GM21723 (cell line): ENCODE measurements at regions not wholly inside any gene's neighbourhood (a gene's known extent, or its start where the extent isn't known, plus 50 kb on each side); places are given as distances from the start of the nearest gene placed in this dataset.
"Not testable (repeated sequence)": the region's sequence is repeated elsewhere in the genome, so short reads cannot be mapped to it uniquely, and the experiment has no call there.

ENCODE experiments used
- ATAC-seq: cut with Tn5 transposase; IDR thresholded peaks from one replicate; pipeline ENCODE4 v1.9.1; 2021; ENCODE audit warnings: mild to moderate bottlenecking, moderate library complexity; ENCODE audit not compliant: unreplicated experiment

DNA sequence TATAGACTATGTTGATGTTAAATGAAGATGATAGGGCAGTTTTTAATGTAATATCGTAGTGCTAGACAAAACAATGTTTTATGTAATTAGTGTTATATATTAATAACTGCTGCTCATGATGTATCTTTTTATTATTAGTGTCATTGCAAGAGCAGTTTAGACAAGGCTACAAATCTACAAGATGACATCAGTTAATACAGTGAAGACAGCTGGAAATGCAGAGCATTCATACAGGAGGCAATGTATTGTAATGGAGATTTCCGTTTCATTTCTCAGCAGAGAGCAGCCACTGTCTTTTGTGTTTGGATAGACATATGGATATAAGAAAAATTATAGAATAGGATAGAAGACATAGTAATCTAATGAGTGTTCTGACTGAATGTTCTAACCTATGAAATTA, 178.0 kb downstream of the FOXG1 start:
- no peak for ATAC-seq

GRCh38 chr14:28946267-28946666, 179.7 kb downstream of the FOXG1 start:
- no peak for ATAC-seq

DNA sequence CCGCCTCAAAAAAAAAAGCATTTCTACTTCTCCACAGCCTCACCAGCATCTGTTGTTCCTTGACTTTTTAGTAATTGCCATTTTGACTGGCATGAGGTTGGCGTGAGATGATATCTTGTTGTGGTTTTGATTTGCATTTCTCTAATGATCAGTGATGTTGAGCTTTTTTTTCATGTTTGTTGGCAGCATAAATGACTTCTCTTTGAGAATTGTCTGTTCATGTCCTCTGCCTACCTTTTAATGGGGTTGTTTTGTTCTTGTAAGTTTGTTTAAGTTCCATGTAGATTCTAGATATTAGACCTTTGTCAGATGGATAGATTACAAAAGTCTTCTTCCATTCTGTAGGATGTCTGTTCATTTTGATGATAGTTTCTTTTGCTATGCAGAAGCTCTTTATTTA, 182.9 kb downstream of the FOXG1 start:
- ATAC-seq = no peak

DNA sequence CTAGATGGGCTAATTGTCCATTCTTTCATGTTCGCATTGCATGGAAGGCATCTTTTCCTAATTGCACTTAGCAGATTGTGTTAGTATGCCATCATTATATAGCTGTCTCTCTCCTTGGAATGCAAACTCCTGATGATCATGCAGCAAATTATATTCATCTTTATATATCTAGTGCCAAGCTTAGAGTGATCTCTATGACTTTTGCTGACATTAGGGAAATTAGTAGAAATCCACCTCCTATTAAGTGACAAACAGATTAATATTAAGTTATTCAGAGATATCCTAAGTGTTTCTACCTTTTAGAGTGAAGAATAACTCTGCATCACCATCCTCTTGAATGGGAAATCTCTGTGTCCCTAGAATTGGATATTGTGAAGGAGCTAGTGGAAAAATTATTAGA, 185.6 kb downstream of the FOXG1 start:
- no peak for ATAC-seq

DNA sequence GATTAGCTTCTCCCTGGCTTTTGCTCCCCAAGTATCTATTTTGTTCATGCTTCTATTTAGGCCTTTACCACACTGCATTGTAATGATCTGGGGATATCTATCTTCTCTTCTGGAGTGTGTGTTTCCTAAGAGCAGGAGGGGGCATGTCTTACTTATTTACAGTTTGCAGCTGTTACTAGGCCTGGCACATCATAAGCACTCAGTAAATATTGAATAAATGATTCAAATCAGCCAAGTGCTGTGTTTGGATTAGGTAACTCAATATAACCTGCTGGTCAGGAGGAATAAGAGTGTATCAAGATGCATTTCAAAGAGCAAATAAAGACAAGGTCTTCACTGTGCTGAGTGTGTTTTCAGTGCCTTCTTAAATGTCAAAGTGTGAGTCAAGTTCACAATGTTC, 186.1 kb downstream of the FOXG1 start:
- no peak for ATAC-seq

GRCh38 chr14:28953973-28954372, 187.4 kb downstream of the FOXG1 start:
- no peak for ATAC-seq

GRCh38 chr14:28966416-28967233, 200.0 kb downstream of the FOXG1 start:
- ATAC-seq = no peak

- ATAC-seq = no peak
These were observed 208.5 kb downstream of the FOXG1 start for GRCh38 chr14:28975084-28975483.

- ATAC-seq = no peak
These were observed 215.6 kb downstream of the FOXG1 start for GRCh38 chr14:28982228-28982627.

- no peak for ATAC-seq
These were observed 216.7 kb downstream of the FOXG1 start for GRCh38 chr14:28983279-28983678.

DNA sequence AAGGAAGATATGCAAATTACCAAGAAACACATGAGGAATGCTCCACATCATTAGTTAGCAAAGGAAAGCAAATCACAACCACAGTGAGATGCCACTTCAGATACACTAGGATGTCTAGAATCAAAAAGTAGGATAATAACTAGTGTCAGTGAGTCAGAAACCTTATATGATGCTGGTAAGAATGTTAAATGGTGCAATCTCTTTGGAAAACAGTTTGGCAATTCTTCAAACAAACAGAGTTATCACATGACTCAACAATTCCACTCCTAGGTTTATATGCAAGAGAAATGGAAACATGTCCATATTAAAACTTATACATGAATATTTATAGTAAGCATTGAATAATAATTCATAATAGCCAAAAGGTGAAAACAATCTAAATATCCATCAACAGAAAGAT, 220.9 kb downstream of the FOXG1 start:
- no peak for ATAC-seq

DNA sequence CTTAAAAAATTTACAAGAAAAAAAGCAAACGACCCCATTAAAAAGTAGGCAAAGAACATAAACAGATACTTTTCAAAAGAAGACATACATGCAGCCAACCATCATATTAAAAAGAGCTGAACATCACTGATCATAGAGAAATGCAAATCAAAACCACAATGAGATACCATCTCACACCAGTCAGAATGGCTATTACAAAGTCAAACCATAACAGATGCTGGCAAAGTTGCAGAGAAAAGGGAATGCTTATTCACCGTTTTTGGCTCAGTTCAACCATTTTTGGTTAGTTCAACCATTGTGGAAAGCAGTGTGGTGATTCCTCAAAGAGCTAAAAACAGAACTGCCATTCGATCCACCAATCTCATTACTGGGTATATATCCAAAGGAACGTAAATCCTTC, 230.6 kb downstream of the FOXG1 start:
- not testable (repeated sequence) for ATAC-seq

DNA sequence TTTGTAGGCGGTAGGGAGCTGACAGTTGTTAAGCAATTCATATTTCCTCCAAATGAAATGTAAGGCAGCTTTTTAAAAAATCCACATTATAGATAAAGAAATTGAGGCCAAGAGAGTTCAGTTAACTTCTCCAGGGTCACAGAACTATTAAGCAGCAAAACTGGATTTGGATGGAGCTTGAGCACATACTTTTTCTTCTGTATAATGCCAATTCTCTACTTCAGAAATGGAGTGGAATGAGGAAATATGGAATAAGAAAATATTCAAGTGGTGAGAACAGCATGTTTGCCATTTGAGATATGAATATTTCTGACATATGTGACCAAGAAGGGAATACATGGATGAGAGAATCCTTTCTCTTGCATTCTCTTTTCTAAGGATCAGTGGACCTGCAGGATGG, 233.1 kb downstream of the FOXG1 start:
- no peak for ATAC-seq

DNA sequence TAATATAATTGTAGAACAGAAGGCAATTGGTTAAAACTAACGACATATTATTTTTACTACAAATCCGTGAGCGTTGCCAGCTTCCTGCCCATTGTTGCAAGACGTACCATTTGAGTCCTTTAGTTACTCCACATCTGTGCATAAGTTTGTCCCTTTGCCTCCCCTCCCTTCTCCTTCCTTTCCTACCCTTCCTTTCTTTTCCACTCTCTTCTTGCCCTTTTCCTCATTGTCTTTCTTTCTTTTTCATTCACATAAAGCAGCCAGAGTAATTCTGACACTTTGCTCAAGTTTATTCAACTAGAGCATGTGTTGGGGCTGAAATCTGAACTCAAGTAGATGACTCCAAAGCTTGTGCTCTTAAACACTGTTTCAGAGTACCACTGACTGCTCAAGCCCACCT, 239.1 kb downstream of the FOXG1 start:
- no peak for ATAC-seq

DNA sequence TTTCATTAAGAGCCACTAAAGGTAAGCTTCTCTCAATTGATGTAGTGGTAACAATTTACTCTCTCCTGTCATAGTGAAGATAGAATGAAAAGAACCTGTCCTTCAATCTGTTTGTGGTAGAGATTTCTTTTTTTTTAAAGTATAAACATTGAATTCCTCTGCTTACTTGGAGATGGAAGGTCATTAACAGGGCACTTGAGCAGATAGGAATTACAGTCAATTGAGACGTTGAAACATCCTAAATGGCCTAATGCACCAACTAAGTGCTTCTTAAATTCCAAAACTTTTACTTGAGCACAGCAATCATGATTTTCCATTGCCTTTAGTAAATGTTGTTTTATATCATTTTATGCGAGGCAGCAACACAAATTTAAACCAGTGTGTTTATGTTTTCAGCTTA, 241.4 kb downstream of the FOXG1 start:
- ATAC-seq = no peak

DNA sequence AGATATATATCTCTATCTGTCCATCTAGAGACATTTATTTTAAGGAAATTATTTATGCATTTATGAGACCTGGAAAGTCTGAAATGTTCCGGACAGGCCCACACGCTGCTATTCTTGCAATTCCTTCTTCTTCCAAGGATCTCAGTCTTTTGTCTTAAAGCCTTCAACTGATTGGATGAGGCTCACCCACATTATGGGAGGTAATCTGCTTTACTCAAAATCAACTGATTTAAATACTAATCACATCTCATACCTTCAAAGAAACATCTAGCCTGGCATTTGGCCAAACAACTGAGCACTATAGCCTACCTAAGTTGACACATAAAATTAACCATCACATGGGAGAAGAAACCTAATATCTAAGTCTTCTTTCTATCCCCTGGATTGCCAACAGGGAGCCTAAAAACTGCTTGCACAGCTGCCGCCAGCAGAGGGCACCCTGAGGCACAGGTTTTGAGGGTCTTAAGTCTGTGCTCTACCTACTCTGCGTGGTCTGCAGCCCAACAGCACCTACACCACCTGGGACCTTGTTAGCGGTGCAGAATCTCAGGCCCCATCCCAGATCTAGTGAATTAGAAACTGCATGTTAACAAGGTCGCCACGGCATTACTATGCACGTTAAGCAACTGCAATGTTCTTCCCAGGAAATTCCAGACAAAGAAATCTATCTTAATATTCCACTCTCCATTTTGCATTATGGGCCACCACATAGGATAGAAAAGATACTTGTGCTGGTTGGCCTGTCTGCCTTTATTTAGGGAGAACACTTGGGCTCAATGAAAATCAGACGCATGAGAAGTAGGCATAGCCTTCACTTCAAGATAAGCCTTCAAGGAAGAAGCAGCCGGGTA, 249.7 kb downstream of the FOXG1 start:
- no peak for ATAC-seq

- not testable (repeated sequence) for ATAC-seq
These were observed 256.9 kb downstream of the FOXG1 start for GRCh38 chr14:29023505-29023904.

GRCh38 chr14:29027441-29027840, 260.9 kb downstream of the FOXG1 start:
- not testable (repeated sequence) for ATAC-seq

GRCh38 chr14:29027941-29028705, 261.5 kb downstream of the FOXG1 start:
- ATAC-seq = not testable (repeated sequence)

GRCh38 chr14:29028973-29029582, 262.5 kb downstream of the FOXG1 start:
- ATAC-seq = no peak

DNA sequence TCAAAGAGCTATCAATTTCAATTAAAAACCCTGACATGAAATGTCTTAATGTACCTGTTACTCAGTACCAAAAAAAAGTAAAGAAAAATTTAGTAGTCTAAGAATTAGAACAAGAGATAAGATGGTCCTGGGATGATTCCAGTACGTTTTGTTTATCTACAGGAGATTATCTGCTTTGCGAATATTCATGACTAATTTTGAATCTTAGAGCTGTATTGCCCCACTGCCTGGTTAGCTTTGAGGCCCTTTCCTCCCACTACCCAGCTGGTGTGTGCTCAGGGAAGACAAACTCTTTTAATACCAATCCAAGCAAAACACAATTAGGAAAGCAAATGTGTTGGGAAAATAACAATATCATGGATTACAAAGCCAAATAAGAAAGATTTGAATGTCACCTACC, 263.5 kb downstream of the FOXG1 start:
- ATAC-seq = no peak
